KMS-11 (cell line): ENCODE measurements at regions not wholly inside any gene's neighbourhood (a gene's known extent, or its start where the extent isn't known, plus 50 kb on each side); places are given as distances from the start of the nearest gene placed in this dataset.

Source experiments
- H2AFZ ChIP-seq: fragments of 200-600 bp; sonication (generic); 2 replicates; pipeline ENCODE4 v1.6.1; 2016; ENCODE audit warnings: antibody characterized with exemption, mixed run types, low read depth
- H3K27ac ChIP-seq: fragments of 200-600 bp; sonication (generic); 2 replicates; pipeline ENCODE4 v1.6.1; 2016; ENCODE audit warnings: mild to moderate bottlenecking, mixed run types
- H3K27me3 ChIP-seq: fragments of 200-600 bp; sonication (generic); 2 replicates; pipeline ENCODE4 v1.6.1; 2017; ENCODE audit warnings: mild to moderate bottlenecking, low read depth, mixed run types, moderate library complexity; ENCODE audit not compliant: insufficient read depth
- H3K36me3 ChIP-seq: fragments of 200-600 bp; sonication (generic); 2 replicates; pipeline ENCODE4 v1.6.1; 2017; ENCODE audit warnings: mild to moderate bottlenecking, mixed run types; ENCODE audit not compliant: insufficient read depth
- H3K4me1 ChIP-seq: fragments of 200-600 bp; sonication (generic); 2 replicates; pipeline ENCODE4 v1.6.1; 2016; ENCODE audit warnings: mild to moderate bottlenecking, low read depth, mixed run types; ENCODE audit not compliant: poor library complexity, severe bottlenecking
- H3K4me2 ChIP-seq: fragments of 200-600 bp; sonication (generic); 2 replicates; pipeline ENCODE4 v1.7.0; 2016; ENCODE audit warnings: mild to moderate bottlenecking, mixed run types
- H3K4me3 ChIP-seq: fragments of 200-600 bp; sonication (generic); IDR thresholded peaks from 2 replicates; pipeline ENCODE4 v1.6.1; 2017; ENCODE audit warnings: low read depth, low read length, mixed read lengths; ENCODE audit not compliant: insufficient read depth
- H3K79me2 ChIP-seq: fragments of 200-600 bp; sonication (generic); 2 replicates; pipeline ENCODE4 v1.6.1; 2016; ENCODE audit warnings: low read depth, mixed run types; ENCODE audit not compliant: insufficient read depth
- H3K9ac ChIP-seq: fragments of 200-600 bp; sonication (generic); 2 replicates; pipeline ENCODE4 v1.6.1; 2016; ENCODE audit warnings: mild to moderate bottlenecking, mixed run types
- H4K20me1 ChIP-seq: fragments of 200-600 bp; sonication (generic); 2 replicates; pipeline ENCODE4 v1.6.1; 2016; ENCODE audit warnings: mild to moderate bottlenecking, mixed run types; ENCODE audit not compliant: insufficient read depth
- TF ChIP-seq, protein P1 (sequence below): fragments of 200-600 bp; sonication (generic); conservative IDR thresholded peaks from 2 replicates; pipeline ENCODE4 v1.6.1; 2017; ENCODE audit warnings: low read depth, mild to moderate bottlenecking, antibody characterized with exemption, low read length, moderate library complexity, mixed read lengths

DNA sequence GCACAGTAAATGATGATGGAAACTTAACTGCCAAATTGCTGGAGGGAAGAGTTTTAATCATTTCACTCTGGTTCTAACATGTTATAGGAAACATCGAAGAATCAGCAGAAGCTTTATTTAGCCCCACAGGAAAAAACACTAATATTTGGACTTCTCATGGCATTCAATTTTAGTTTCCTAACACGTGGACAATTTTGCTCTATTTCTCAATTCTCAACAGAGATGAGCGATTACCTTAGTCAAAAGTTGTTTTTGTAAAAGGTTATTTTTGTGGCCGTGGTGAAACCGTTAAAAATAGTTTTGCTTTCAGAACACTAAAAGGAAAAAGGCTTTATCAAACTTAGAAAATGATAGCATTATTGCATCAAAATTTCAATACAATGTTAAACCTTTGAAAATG, 235.2 kb downstream of the PLK2 start:
- H4K20me1 ChIP-seq, result no peaks in the 10 kb centered on the region
- H3K4me2 ChIP-seq, result peak overlapping the region; percentile 63
- no peak overlapping the region for H3K9ac ChIP-seq
- H2AFZ ChIP-seq, result peak overlapping the region; percentile 61
- peaks cover 18% of the 10 kb centered on the region for H3K4me1 ChIP-seq
- H3K27me3 ChIP-seq, result no peaks in the 10 kb centered on the region
- no peaks in the 10 kb centered on the region for H3K79me2 ChIP-seq
- peak overlapping the region; percentile 38; the same call in 1 of the 2 replicates for H3K27ac ChIP-seq
- no peaks in the 10 kb centered on the region for H3K36me3 ChIP-seq
- TF ChIP-seq, protein P1, sequence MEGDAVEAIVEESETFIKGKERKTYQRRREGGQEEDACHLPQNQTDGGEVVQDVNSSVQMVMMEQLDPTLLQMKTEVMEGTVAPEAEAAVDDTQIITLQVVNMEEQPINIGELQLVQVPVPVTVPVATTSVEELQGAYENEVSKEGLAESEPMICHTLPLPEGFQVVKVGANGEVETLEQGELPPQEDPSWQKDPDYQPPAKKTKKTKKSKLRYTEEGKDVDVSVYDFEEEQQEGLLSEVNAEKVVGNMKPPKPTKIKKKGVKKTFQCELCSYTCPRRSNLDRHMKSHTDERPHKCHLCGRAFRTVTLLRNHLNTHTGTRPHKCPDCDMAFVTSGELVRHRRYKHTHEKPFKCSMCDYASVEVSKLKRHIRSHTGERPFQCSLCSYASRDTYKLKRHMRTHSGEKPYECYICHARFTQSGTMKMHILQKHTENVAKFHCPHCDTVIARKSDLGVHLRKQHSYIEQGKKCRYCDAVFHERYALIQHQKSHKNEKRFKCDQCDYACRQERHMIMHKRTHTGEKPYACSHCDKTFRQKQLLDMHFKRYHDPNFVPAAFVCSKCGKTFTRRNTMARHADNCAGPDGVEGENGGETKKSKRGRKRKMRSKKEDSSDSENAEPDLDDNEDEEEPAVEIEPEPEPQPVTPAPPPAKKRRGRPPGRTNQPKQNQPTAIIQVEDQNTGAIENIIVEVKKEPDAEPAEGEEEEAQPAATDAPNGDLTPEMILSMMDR, result no peak
- H3K4me3 ChIP-seq, result no peak overlapping the region

DNA sequence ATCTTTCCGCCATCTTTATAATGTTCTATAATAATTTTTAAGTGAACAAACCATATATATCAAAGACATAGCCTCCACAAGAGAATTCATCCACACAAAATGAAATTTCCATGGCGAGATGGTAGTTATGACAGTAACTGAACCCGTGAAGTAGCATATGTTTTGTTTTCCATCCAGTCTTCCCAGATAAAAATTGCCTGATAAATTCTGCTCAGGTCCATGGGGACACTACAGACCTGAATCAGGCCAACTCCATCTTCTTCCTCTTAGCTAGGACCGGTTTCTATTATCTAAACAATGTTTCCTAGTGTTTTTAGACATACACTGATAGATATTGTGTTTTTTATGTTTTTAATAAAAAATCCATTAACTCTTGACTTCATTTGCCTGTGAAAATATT, 235.7 kb downstream of the PLK2 start:
- H3K4me3 ChIP-seq, result no peak overlapping the region
- no peak overlapping the region for H3K9ac ChIP-seq
- no peaks in the 10 kb centered on the region for H3K79me2 ChIP-seq
- no peaks in the 10 kb centered on the region for H4K20me1 ChIP-seq
- H3K36me3 ChIP-seq, result no peaks in the 10 kb centered on the region
- peak overlapping the region; percentile 63 for H3K4me2 ChIP-seq
- H2AFZ ChIP-seq, result peak overlapping the region; percentile 61; the same call in 1 of the 2 replicates
- no peaks in the 10 kb centered on the region for H3K27me3 ChIP-seq
- H3K27ac ChIP-seq, result peak overlapping the region; percentile 38; the same call in 1 of the 2 replicates
- TF ChIP-seq, protein P1, result no peak
- H3K4me1 ChIP-seq, result peaks cover 18% of the 10 kb centered on the region

DNA sequence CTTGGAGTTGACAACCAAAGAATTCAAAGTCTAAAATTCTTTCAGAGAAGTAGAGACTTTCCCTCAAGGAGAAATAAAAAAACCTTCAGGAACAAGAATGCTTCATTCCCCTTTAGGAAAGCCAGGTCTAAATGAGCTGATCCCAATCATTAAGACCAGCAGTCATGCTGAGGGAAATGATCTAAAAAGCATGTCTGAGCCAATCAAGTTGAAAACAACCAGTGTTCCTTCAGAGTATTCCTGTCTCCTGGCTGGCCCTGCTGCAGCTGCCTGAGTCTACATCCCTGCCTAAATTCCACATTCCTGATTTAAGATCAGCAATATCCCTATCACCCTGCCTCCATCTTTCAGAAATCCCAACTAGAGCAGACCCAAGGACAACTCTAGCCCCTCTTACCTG, 244.5 kb downstream of the PLK2 start:
- no peak overlapping the region for H2AFZ ChIP-seq
- no peak overlapping the region for H3K4me3 ChIP-seq
- no peak overlapping the region for H3K4me2 ChIP-seq
- H3K27me3 ChIP-seq, result 0 out of 2 replicates have a peak, but pooled peaks cover 2% of the 10 kb centered on the region
- H3K4me1 ChIP-seq, result no peaks in the 10 kb centered on the region
- H3K79me2 ChIP-seq, result no peaks in the 10 kb centered on the region
- TF ChIP-seq, protein P1, result no peak
- no peaks in the 10 kb centered on the region for H3K36me3 ChIP-seq
- no peak overlapping the region for H3K9ac ChIP-seq
- no peaks in the 10 kb centered on the region for H4K20me1 ChIP-seq
- no peak overlapping the region for H3K27ac ChIP-seq

DNA sequence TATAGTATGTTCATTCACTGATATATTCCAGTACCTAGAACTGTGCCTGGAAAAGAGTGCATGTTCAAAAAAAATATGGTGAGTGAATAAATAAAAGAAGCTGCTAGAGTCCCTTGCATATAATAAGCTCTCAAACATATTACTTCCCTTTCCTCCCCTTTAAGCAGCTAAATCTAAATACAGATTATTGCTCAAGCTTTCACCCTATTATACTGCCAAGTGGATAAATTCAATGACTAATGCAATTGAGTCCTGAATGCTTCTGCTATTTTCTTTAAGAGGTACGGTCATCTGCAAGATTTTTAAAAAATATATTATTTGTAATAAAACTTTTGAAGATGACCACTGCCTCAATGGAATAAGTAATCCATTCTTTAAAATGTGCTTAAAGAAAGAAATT, 248.4 kb downstream of the PLK2 start:
- TF ChIP-seq, protein P1, result no peak
- H3K4me1 ChIP-seq, result no peaks in the 10 kb centered on the region

More for the DNA sequence above, 248.4 kb downstream of the PLK2 start:
- Histone ChIP-seq H3K36me3 (no peaks in the 10 kb centered on the region), H3K4me3 (no peak overlapping the region), H3K79me2 (no peaks in the 10 kb centered on the region), H3K9ac (no peak overlapping the region), H4K20me1 (no peaks in the 10 kb centered on the region), H3K27ac (no peak overlapping the region), H3K27me3 (0 out of 2 replicates have a peak, but pooled peaks cover 2% of the 10 kb centered on the region), H3K4me2 (no peak overlapping the region), H2AFZ (no peak overlapping the region)
